ENCODE measurements at regions not wholly inside any gene's neighbourhood (a gene's known extent, or its start where the extent isn't known, plus 50 kb on each side); places are given as distances from the start of the nearest gene placed in this dataset.

DNA sequence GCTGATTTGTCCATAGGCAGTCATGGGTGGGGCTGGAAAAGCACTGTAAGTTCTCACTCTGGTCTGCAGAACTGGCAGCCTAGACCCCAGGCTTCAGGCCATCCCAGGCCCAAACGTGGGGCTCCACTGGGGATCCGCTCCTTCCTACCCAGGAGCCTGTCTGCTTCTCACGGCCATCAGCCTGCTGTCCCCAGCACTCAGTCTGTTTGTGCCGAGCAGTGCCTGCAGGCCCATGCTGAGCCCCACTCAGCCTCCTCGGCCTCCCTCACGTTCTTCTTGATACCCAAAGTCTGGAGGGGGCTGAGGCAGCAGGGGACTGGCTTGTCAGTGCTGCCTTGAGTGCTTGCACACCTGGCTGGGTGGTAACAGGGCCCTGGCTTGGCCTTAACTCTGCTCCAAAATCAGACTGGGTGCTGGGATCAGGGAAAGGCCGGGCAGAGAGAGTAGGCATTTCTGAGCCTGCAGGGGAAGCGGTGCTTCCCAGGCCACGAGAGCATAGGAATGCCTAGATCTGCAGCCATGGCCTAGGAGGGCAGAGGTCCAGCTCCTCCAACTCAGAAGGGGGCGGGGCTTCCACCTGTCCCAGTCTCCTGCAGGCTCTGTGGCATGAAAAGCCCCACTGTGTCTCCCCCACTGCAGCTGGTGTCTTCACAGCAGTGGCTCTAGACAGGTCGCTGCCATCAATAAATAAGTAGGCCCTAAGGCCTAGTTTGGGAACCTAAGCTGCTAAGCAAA is 772.4 kb upstream of the FBXO33 start:
- ATAC-seq (no peak), DNase-seq (no peak)
- ChIA-PET CTCF (no interaction called here), POLR2A (no interaction called here)
- Mint-ChIP-seq H3K27ac (no peak overlapping the region), H3K36me3 (ENCODE audit: low read depth) (no peaks in the 10 kb centered on the region), H3K9me3 (peaks cover 6% of the 10 kb centered on the region), H3K27me3 (no peaks in the 10 kb centered on the region), H3K4me1 (ENCODE audit: low read depth) (no peaks in the 10 kb centered on the region), H3K4me3 (no peak overlapping the region)
- intact Hi-C loops (cut with micrococcal nuclease): no loop called here
- TF ChIP-seq CTCF (IDR thresholded peaks at IDR 0.05): no peak

DNA sequence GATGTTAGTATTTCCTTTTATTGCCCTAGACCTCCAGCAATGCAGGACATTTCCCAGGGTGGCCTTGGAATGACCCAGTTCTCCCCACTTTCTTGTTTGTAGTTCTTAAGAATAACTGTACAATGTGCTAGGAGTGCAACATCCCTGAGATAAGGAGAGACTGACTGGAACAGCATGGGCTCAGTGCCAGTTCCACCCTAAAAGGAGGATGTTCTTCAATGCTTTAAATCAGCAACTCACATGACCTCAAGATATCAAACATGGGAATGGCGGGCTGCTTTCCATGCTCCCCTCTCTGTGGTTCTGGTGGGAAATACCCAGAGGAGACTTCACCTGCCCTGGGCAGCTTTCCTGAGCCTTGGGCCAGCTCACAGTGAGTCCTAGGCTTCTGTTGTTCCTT is 766.9 kb upstream of the FBXO33 start:
- intact Hi-C loops (cut with micrococcal nuclease): no loop called here
- Mint-ChIP-seq H3K27me3 (no peaks in the 10 kb centered on the region), H3K9me3 (peaks cover 1% of the 10 kb centered on the region), H3K36me3 (ENCODE audit: low read depth) (no peaks in the 10 kb centered on the region), H3K4me3 (no peak overlapping the region), H3K4me1 (ENCODE audit: low read depth) (no peaks in the 10 kb centered on the region), H3K27ac (no peak overlapping the region)
- CTCF ChIA-PET: no interaction called here
- DNase-seq (no peak), ATAC-seq (no peak)
- TF ChIP-seq CTCF (IDR thresholded peaks at IDR 0.05): no peak
- POLR2A ChIA-PET: no interaction called here

GRCh38 chr14:40197344-40197743 is 765.1 kb upstream of the FBXO33 start:
- Mint-ChIP-seq H3K27ac (no peak overlapping the region), H3K9me3 (peaks cover 1% of the 10 kb centered on the region), H3K36me3 (ENCODE audit: low read depth) (no peaks in the 10 kb centered on the region), H3K4me3 (no peak overlapping the region), H3K4me1 (ENCODE audit: low read depth) (no peaks in the 10 kb centered on the region), H3K27me3 (no peaks in the 10 kb centered on the region)
- TF ChIP-seq CTCF (IDR thresholded peaks at IDR 0.05): no peak
- DNase-seq (no peak), ATAC-seq (no peak)
- POLR2A ChIA-PET: no interaction called here
- intact Hi-C loops (cut with micrococcal nuclease): no loop called here
- CTCF ChIA-PET: no interaction called here

GRCh38 chr14:40188006-40188405 is 755.8 kb upstream of the FBXO33 start:
- ChIA-PET CTCF (no interaction called here), POLR2A (no interaction called here)
- Mint-ChIP-seq H3K4me3 (no peak overlapping the region), H3K4me1 (ENCODE audit: low read depth) (no peaks in the 10 kb centered on the region), H3K36me3 (ENCODE audit: low read depth) (no peaks in the 10 kb centered on the region), H3K27ac (no peak overlapping the region), H3K9me3 (peaks cover 3% of the 10 kb centered on the region), H3K27me3 (no peaks in the 10 kb centered on the region)
- ATAC-seq (no peak), DNase-seq (no peak)
- intact Hi-C loops (cut with micrococcal nuclease): no loop called here
- TF ChIP-seq CTCF (IDR thresholded peaks at IDR 0.05): no peak

- H3K4me1 Mint-ChIP-seq (ENCODE audit: low read depth): no peaks in the 10 kb centered on the region
- ATAC-seq (no peak), DNase-seq (no peak)
- H3K27ac Mint-ChIP-seq: no peak overlapping the region
- ChIA-PET CTCF (no interaction called here), POLR2A (no interaction called here)
- H3K9me3 Mint-ChIP-seq: peaks cover 13% of the 10 kb centered on the region
- H3K4me3 Mint-ChIP-seq: no peak overlapping the region
- TF ChIP-seq CTCF (IDR thresholded peaks at IDR 0.05): no peak
- H3K36me3 Mint-ChIP-seq (ENCODE audit: low read depth): no peaks in the 10 kb centered on the region
- no peaks in the 10 kb centered on the region for H3K27me3 Mint-ChIP-seq
- intact Hi-C loops (cut with micrococcal nuclease): no loop called here
Measured at GRCh38 chr14:40164083-40164482, 731.9 kb upstream of the FBXO33 start.
